Frontal cortex (tissue), 3 donors: ENCODE measurements at regions not wholly inside any gene's neighbourhood (a gene's known extent, or its start where the extent isn't known, plus 50 kb on each side); places are given as distances from the start of the nearest gene placed in this dataset.
"Not testable (repeated sequence)": the region's sequence is repeated elsewhere in the genome, so short reads cannot be mapped to it uniquely, and the experiment has no call there.

Experiments used
- DNase-seq, 2 donors: peaks; one replicate each; pipeline ENCODE4 v3.0.0; 2012; ENCODE audit warnings: low spot score in 2 of 2
- FAIRE-seq: peaks from 2 replicates; lab custom pipeline; 2012; peaks lifted over from hg19 to GRCh38; lab: Jason Lieb, UNC
- donor health status: control.
- donor health status: control.
- donor health status: control.

GRCh38 chr16:18159185-18159584, 177.4 kb downstream of the NPIPA8 start:
- DNase-seq, FAIRE-seq: not testable (repeated sequence)

- DNase-seq, FAIRE-seq: not testable (repeated sequence)
Measured at GRCh38 chr16:18157854-18158253, 178.7 kb downstream of the NPIPA8 start.

- FAIRE-seq, DNase-seq: not testable (repeated sequence)
Measured at GRCh38 chr16:18152832-18153231, 183.7 kb downstream of the NPIPA8 start.

- not testable (repeated sequence) for DNase-seq, FAIRE-seq
Measured at GRCh38 chr16:18148132-18148531, 188.4 kb downstream of the NPIPA8 start.

GRCh38 chr16:18146601-18147142, 189.9 kb downstream of the NPIPA8 start:
- not testable (repeated sequence) for FAIRE-seq, DNase-seq

- DNase-seq, FAIRE-seq: not testable (repeated sequence)
Measured at GRCh38 chr16:18142066-18142465, 194.5 kb downstream of the NPIPA8 start.

- DNase-seq, FAIRE-seq: not testable (repeated sequence)
Measured at GRCh38 chr16:18136288-18136687, 200.2 kb downstream of the NPIPA8 start.

- FAIRE-seq, DNase-seq: not testable (repeated sequence)
Measured at GRCh38 chr16:18135024-18135423, 201.5 kb downstream of the NPIPA8 start.

- not testable (repeated sequence) for FAIRE-seq
Measured at GRCh38 chr16:18131587-18131986, 204.9 kb downstream of the NPIPA8 start.

GRCh38 chr16:18130478-18131120, 205.9 kb downstream of the NPIPA8 start:
- FAIRE-seq, DNase-seq: not testable (repeated sequence)

More at GRCh38 chr16:18131587-18131986, 204.9 kb downstream of the NPIPA8 start:
- not testable (repeated sequence) for DNase-seq

- FAIRE-seq, DNase-seq: not testable (repeated sequence)
Measured at GRCh38 chr16:18127033-18127432, 209.5 kb downstream of the NPIPA8 start.

GRCh38 chr16:18119092-18119491, 217.4 kb downstream of the NPIPA8 start:
- FAIRE-seq = not testable (repeated sequence)

GRCh38 chr16:18118684-18119083, 217.9 kb downstream of the NPIPA8 start:
- not testable (repeated sequence) for FAIRE-seq, DNase-seq

More at GRCh38 chr16:18119092-18119491, 217.4 kb downstream of the NPIPA8 start:
- DNase-seq = not testable (repeated sequence)

GRCh38 chr16:18118071-18118470, 218.5 kb downstream of the NPIPA8 start:
- not testable (repeated sequence) for DNase-seq, FAIRE-seq

GRCh38 chr16:18104412-18104811, 232.1 kb downstream of the NPIPA8 start:
- not testable (repeated sequence) for DNase-seq, FAIRE-seq

- not testable (repeated sequence) for DNase-seq, FAIRE-seq
Measured at GRCh38 chr16:18101077-18101476, 235.5 kb downstream of the NPIPA8 start.

GRCh38 chr16:18092605-18093004, 243.9 kb downstream of the NPIPA8 start:
- not testable (repeated sequence) for FAIRE-seq, DNase-seq

GRCh38 chr16:18080658-18081363, 255.7 kb downstream of the NPIPA8 start:
- DNase-seq, FAIRE-seq: not testable (repeated sequence)

- not testable (repeated sequence) for DNase-seq, FAIRE-seq
Measured at GRCh38 chr16:18077910-18078309, 258.6 kb downstream of the NPIPA8 start.

GRCh38 chr16:18072161-18072560, 264.4 kb downstream of the NPIPA8 start:
- FAIRE-seq (no peak), DNase-seq (no peak)
